A549 (cell line): ENCODE measurements at regions not wholly inside any gene's neighbourhood (a gene's known extent, or its start where the extent isn't known, plus 50 kb on each side); places are given as distances from the start of the nearest gene placed in this dataset.

Experiments
- BCL3 ChIP-seq: fragments of >200 bp; sonication (Bioruptor Twin); formaldehyde crosslinking; IDR thresholded peaks from 3 replicates; pipeline ENCODE4 v1.6.1; 2016
- CEBPB ChIP-seq, 2 experiments: fragments of >200 bp in 1 of 2; sonication (Bioruptor Twin) in 1 of 2; formaldehyde crosslinking in 1 of 2; IDR thresholded peaks; 2 replicates each; pipeline ENCODE4 v1.6.1; 2012 to 2016
- CHD2 ChIP-seq: fragments of 150-350 bp; IDR thresholded peaks from 2 replicates; pipeline ENCODE4 v1.6.1; 2014; ENCODE audit warnings: low read length; ENCODE audit not compliant: partially characterized antibody
- CTCF ChIP-seq: fragments of >200 bp; sonication (Bioruptor Twin); formaldehyde crosslinking; IDR thresholded peaks from 3 replicates; pipeline ENCODE4 v1.5.1; 2016
- EP300 ChIP-seq, 2 experiments: fragments of >200 bp; sonication (Bioruptor Twin); formaldehyde crosslinking; IDR thresholded peaks; 2 replicates in 1 of 2; 3 replicates in 1 of 2; pipeline ENCODE4 v1.6.1; 2016 to 2017
- HDAC2 ChIP-seq: fragments of 200-600 bp; sonication (generic); IDR thresholded peaks from 2 replicates; pipeline ENCODE4 v1.6.1; 2016
- HOXA7 ChIP-seq: fragments of 250-450 bp; sonication (Bioruptor Pico); IDR thresholded peaks from 2 replicates; pipeline ENCODE4 v1.5.0; 2020; ENCODE audit warnings: mild to moderate bottlenecking, moderate library complexity
- HOXB5 ChIP-seq: fragments of 250-450 bp; sonication (Bioruptor Pico); IDR thresholded peaks from 2 replicates; pipeline ENCODE4 v1.5.0; 2020; ENCODE audit warnings: mild to moderate bottlenecking, moderate library complexity
- MAFK ChIP-seq: fragments of 450-650 bp; IDR thresholded peaks from 2 replicates; pipeline ENCODE4 v1.6.1; 2014; ENCODE audit not compliant: partially characterized antibody
- MAZ ChIP-seq: fragments of 150-350 bp; IDR thresholded peaks from 2 replicates; pipeline ENCODE4 v1.6.1; 2014; ENCODE audit warnings: antibody characterized with exemption, low read depth, low read length, borderline replicate concordance
- POLR2A ChIP-seq: IDR thresholded peaks from 2 replicates; pipeline ENCODE4 v1.6.1; 2012; ENCODE audit warnings: mild to moderate bottlenecking, low read length
- TP53 ChIP-seq: fragments of 250-450 bp; sonication (Bioruptor Pico); IDR thresholded peaks from 2 replicates; pipeline ENCODE4 v1.5.0; 2021; ENCODE audit warnings: mild to moderate bottlenecking, moderate library complexity
- ZFP36 ChIP-seq: fragments of 450-650 bp; IDR thresholded peaks from 2 replicates; pipeline ENCODE4 v1.6.1; 2014; ENCODE audit warnings: borderline replicate concordance; ENCODE audit not compliant: partially characterized antibody
- TF ChIP-seq, protein P1 (sequence below): fragments of 450-650 bp; IDR thresholded peaks from 2 replicates; pipeline ENCODE4 v1.6.1; 2014; ENCODE audit warnings: antibody characterized with exemption

GRCh38 chr4:59805176-59805575 is 1395.0 kb upstream of the ADGRL3 start:
- TF ChIP-seq CTCF (no peak), POLR2A (no peak), HOXA7 (CRISPR knock-in tag) (no peak), CEBPB (IDR thresholded peaks at IDR 0.05) (no peak), TP53 (CRISPR knock-in tag) (no peak), HOXB5 (CRISPR knock-in tag) (no peak), CHD2 (no peak), EP300 (IDR thresholded peaks at IDR 0.05) (no peak), MAFK (no peak), HDAC2 (no peak), BCL3 (no peak), MAZ (no peak), ZFP36 (no peak)
- TF ChIP-seq, protein P1, sequence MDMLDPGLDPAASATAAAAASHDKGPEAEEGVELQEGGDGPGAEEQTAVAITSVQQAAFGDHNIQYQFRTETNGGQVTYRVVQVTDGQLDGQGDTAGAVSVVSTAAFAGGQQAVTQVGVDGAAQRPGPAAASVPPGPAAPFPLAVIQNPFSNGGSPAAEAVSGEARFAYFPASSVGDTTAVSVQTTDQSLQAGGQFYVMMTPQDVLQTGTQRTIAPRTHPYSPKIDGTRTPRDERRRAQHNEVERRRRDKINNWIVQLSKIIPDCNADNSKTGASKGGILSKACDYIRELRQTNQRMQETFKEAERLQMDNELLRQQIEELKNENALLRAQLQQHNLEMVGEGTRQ: no peak
